GM21367 (cell line): ENCODE measurements at regions not wholly inside any gene's neighbourhood (a gene's known extent, or its start where the extent isn't known, plus 50 kb on each side); places are given as distances from the start of the nearest gene placed in this dataset.
A peak's percentile ranks its signal among the peaks of the same experiment; 100 is the strongest.

Source experiments
- ATAC-seq: cut with Tn5 transposase; IDR thresholded peaks from one replicate; pipeline ENCODE4 v1.9.1; 2021; ENCODE audit not compliant: unreplicated experiment

- ATAC-seq, result no peak
These were observed 77.8 kb upstream of the DTNA start for GRCh38 chr18:34632321-34632720.

GRCh38 chr18:34633368-34633767 is 76.7 kb upstream of the DTNA start:
- ATAC-seq, result no peak

- no peak for ATAC-seq
These were observed 72.8 kb upstream of the DTNA start for GRCh38 chr18:34637094-34637801.

- no peak for ATAC-seq
These were observed 70.4 kb upstream of the DTNA start for GRCh38 chr18:34639687-34640086.

GRCh38 chr18:34640276-34640675 is 69.8 kb upstream of the DTNA start:
- ATAC-seq, result no peak

GRCh38 chr18:34643989-34644388 is 66.1 kb upstream of the DTNA start:
- no peak for ATAC-seq

GRCh38 chr18:34647251-34647650 is 62.8 kb upstream of the DTNA start:
- peak; percentile 76 for ATAC-seq

GRCh38 chr18:34648269-34648985 is 61.7 kb upstream of the DTNA start:
- ATAC-seq, result no peak

GRCh38 chr18:34649080-34649479 is 61.0 kb upstream of the DTNA start:
- ATAC-seq, result no peak

- no peak for ATAC-seq
These were observed 60.0 kb upstream of the DTNA start for GRCh38 chr18:34650121-34650545.

- no peak for ATAC-seq
These were observed 58.3 kb upstream of the DTNA start for GRCh38 chr18:34651586-34652369.

- ATAC-seq, result no peak
These were observed 55.0 kb upstream of the DTNA start for GRCh38 chr18:34655131-34655530.

GRCh38 chr18:34657860-34658500 is 52.1 kb upstream of the DTNA start:
- no peak for ATAC-seq

GRCh38 chr18:34659579-34660517 is 50.2 kb upstream of the DTNA start:
- ATAC-seq, result no peak
